GM19468 (cell line): ENCODE measurements at regions not wholly inside any gene's neighbourhood (a gene's known extent, or its start where the extent isn't known, plus 50 kb on each side); places are given as distances from the start of the nearest gene placed in this dataset.

ENCODE experiments used
- ATAC-seq: cut with Tn5 transposase; IDR thresholded peaks from one replicate; pipeline ENCODE4 v1.9.1; 2021; ENCODE audit warnings: mild to moderate bottlenecking, moderate library complexity, moderate number of reproducible peaks; ENCODE audit not compliant: unreplicated experiment; ENCODE audit errors: extremely low read depth

- ATAC-seq = no peak
Measured at GRCh38 chr16:64478252-64478906, 643.5 kb downstream of the CDH11 start.

- no peak for ATAC-seq
Measured at GRCh38 chr16:64475627-64476351, 646.1 kb downstream of the CDH11 start.

GRCh38 chr16:64470916-64471315 lies 650.9 kb downstream of the CDH11 start:
- ATAC-seq = no peak

- ATAC-seq = no peak
Measured at GRCh38 chr16:64469906-64470702, 651.8 kb downstream of the CDH11 start.

GRCh38 chr16:64469351-64469750 lies 652.5 kb downstream of the CDH11 start:
- no peak for ATAC-seq

GRCh38 chr16:64468515-64469090 lies 653.3 kb downstream of the CDH11 start:
- no peak for ATAC-seq

GRCh38 chr16:64459821-64460220 lies 662.0 kb downstream of the CDH11 start:
- ATAC-seq = no peak

GRCh38 chr16:64459402-64459801 lies 662.5 kb downstream of the CDH11 start:
- ATAC-seq = no peak

GRCh38 chr16:64455275-64455674 lies 666.6 kb downstream of the CDH11 start:
- no peak for ATAC-seq

- ATAC-seq = no peak
Measured at GRCh38 chr16:64453646-64454045, 668.2 kb downstream of the CDH11 start.

- no peak for ATAC-seq
Measured at GRCh38 chr16:64452446-64452845, 669.4 kb downstream of the CDH11 start.

GRCh38 chr16:64450177-64450576 lies 671.7 kb downstream of the CDH11 start:
- ATAC-seq = no peak

- ATAC-seq = no peak
Measured at GRCh38 chr16:64449506-64449905, 672.4 kb downstream of the CDH11 start.

- ATAC-seq = no peak
Measured at GRCh38 chr16:64445649-64446048, 676.2 kb downstream of the CDH11 start.

GRCh38 chr16:64445245-64445644 lies 676.6 kb downstream of the CDH11 start:
- ATAC-seq = no peak

GRCh38 chr16:64440421-64440831 lies 681.4 kb downstream of the CDH11 start:
- no peak for ATAC-seq

GRCh38 chr16:64440005-64440404 lies 681.9 kb downstream of the CDH11 start:
- no peak for ATAC-seq

GRCh38 chr16:64437706-64438324 lies 684.0 kb downstream of the CDH11 start:
- ATAC-seq = no peak

- ATAC-seq = no peak
Measured at GRCh38 chr16:64434526-64435069, 687.3 kb downstream of the CDH11 start.
